ENCODE measurements at regions not wholly inside any gene's neighbourhood (a gene's known extent, or its start where the extent isn't known, plus 50 kb on each side); places are given as distances from the start of the nearest gene placed in this dataset.

GRCh38 chr7:45389073-45389872, 184.9 kb upstream of the ADCY1 start:
- Histone ChIP-seq H3K9me3 (no peaks in the 10 kb centered on the region), H3K36me3 (replicated peaks) (no peaks in the 10 kb centered on the region), H3K27me3 (ENCODE audit: low read depth) (no peaks in the 10 kb centered on the region), H3K4me3 (no peak overlapping the region), H3K4me1 (no peaks in the 10 kb centered on the region)
- in situ Hi-C loops (cut with MboI; ENCODE audit: low sequenced_read_pairs), result no loop called here
- DNase-seq (ENCODE audit: low spot score in 2 of 2), result no peak

GRCh38 chr7:45390180-45390579, 184.0 kb upstream of the ADCY1 start:
- Histone ChIP-seq H3K4me3 (no peak overlapping the region), H3K4me1 (no peaks in the 10 kb centered on the region), H3K27me3 (ENCODE audit: low read depth) (no peaks in the 10 kb centered on the region), H3K36me3 (replicated peaks) (no peaks in the 10 kb centered on the region), H3K9me3 (no peaks in the 10 kb centered on the region)
- no peak for DNase-seq (ENCODE audit: low spot score in 2 of 2)
- in situ Hi-C loops (cut with MboI; ENCODE audit: low sequenced_read_pairs), result no loop called here

- H3K4me3 ChIP-seq, result no peak overlapping the region
- in situ Hi-C loops (cut with MboI; ENCODE audit: low sequenced_read_pairs), result no loop called here
- no peaks in the 10 kb centered on the region for H3K27me3 ChIP-seq (ENCODE audit: low read depth)
- H3K36me3 ChIP-seq (replicated peaks), result no peaks in the 10 kb centered on the region
- H3K9me3 ChIP-seq, result no peaks in the 10 kb centered on the region
- no peak for DNase-seq (ENCODE audit: low spot score in 2 of 2)
- H3K4me1 ChIP-seq, result no peaks in the 10 kb centered on the region
Measured at GRCh38 chr7:45390731-45391130, 183.4 kb upstream of the ADCY1 start.

- Histone ChIP-seq H3K27me3 (ENCODE audit: low read depth) (no peaks in the 10 kb centered on the region), H3K4me1 (no peaks in the 10 kb centered on the region), H3K36me3 (replicated peaks) (no peaks in the 10 kb centered on the region), H3K9me3 (no peaks in the 10 kb centered on the region), H3K4me3 (no peak overlapping the region)
- no peak for DNase-seq (ENCODE audit: low spot score in 2 of 2)
- in situ Hi-C loops (cut with MboI; ENCODE audit: low sequenced_read_pairs), result no loop called here
Measured at GRCh38 chr7:45391618-45392451, 182.3 kb upstream of the ADCY1 start.

- Histone ChIP-seq H3K27me3 (ENCODE audit: low read depth) (no peaks in the 10 kb centered on the region), H3K9me3 (no peaks in the 10 kb centered on the region), H3K4me1 (no peaks in the 10 kb centered on the region), H3K4me3 (no peak overlapping the region), H3K36me3 (replicated peaks) (no peaks in the 10 kb centered on the region)
- no peak for DNase-seq (ENCODE audit: low spot score in 2 of 2)
- in situ Hi-C loops (cut with MboI; ENCODE audit: low sequenced_read_pairs), result no loop called here
Measured at GRCh38 chr7:45394117-45394708, 180.0 kb upstream of the ADCY1 start.

- Histone ChIP-seq H3K27me3 (ENCODE audit: low read depth) (no peaks in the 10 kb centered on the region), H3K36me3 (replicated peaks) (no peaks in the 10 kb centered on the region), H3K4me1 (no peaks in the 10 kb centered on the region), H3K4me3 (no peak overlapping the region), H3K9me3 (no peaks in the 10 kb centered on the region)
- no peak for DNase-seq (ENCODE audit: low spot score in 2 of 2)
- in situ Hi-C loops (cut with MboI; ENCODE audit: low sequenced_read_pairs), result no loop called here
Measured at GRCh38 chr7:45399069-45399468, 175.1 kb upstream of the ADCY1 start.

GRCh38 chr7:45400680-45401079, 173.5 kb upstream of the ADCY1 start:
- no peak for DNase-seq (ENCODE audit: low spot score in 2 of 2)
- no peaks in the 10 kb centered on the region for H3K36me3 ChIP-seq (replicated peaks)
- no peak overlapping the region for H3K4me3 ChIP-seq
- H3K4me1 ChIP-seq, result no peaks in the 10 kb centered on the region
- in situ Hi-C loops (cut with MboI; ENCODE audit: low sequenced_read_pairs), result no loop called here
- no peaks in the 10 kb centered on the region for H3K9me3 ChIP-seq
- no peaks in the 10 kb centered on the region for H3K27me3 ChIP-seq (ENCODE audit: low read depth)

GRCh38 chr7:45401155-45401554, 173.0 kb upstream of the ADCY1 start:
- H3K9me3 ChIP-seq, result no peaks in the 10 kb centered on the region
- in situ Hi-C loops (cut with MboI; ENCODE audit: low sequenced_read_pairs), result no loop called here
- no peak overlapping the region for H3K4me3 ChIP-seq
- H3K4me1 ChIP-seq, result no peaks in the 10 kb centered on the region
- no peak for DNase-seq (ENCODE audit: low spot score in 2 of 2)
- H3K36me3 ChIP-seq (replicated peaks), result no peaks in the 10 kb centered on the region
- H3K27me3 ChIP-seq (ENCODE audit: low read depth), result no peaks in the 10 kb centered on the region

GRCh38 chr7:45401851-45402250, 172.3 kb upstream of the ADCY1 start:
- DNase-seq (ENCODE audit: low spot score in 2 of 2), result no peak
- Histone ChIP-seq H3K27me3 (ENCODE audit: low read depth) (no peaks in the 10 kb centered on the region), H3K9me3 (no peaks in the 10 kb centered on the region), H3K4me1 (no peaks in the 10 kb centered on the region), H3K36me3 (replicated peaks) (no peaks in the 10 kb centered on the region), H3K4me3 (no peak overlapping the region)
- in situ Hi-C loops (cut with MboI; ENCODE audit: low sequenced_read_pairs), result no loop called here

GRCh38 chr7:45402480-45403218, 171.5 kb upstream of the ADCY1 start:
- in situ Hi-C loops (cut with MboI; ENCODE audit: low sequenced_read_pairs), result no loop called here
- Histone ChIP-seq H3K27me3 (ENCODE audit: low read depth) (no peaks in the 10 kb centered on the region), H3K9me3 (no peaks in the 10 kb centered on the region), H3K4me1 (no peaks in the 10 kb centered on the region), H3K36me3 (replicated peaks) (no peaks in the 10 kb centered on the region), H3K4me3 (no peak overlapping the region)
- no peak for DNase-seq (ENCODE audit: low spot score in 2 of 2)

- in situ Hi-C loops (cut with MboI; ENCODE audit: low sequenced_read_pairs), result no loop called here
- DNase-seq (ENCODE audit: low spot score in 2 of 2), result no peak
- Histone ChIP-seq H3K27me3 (ENCODE audit: low read depth) (no peaks in the 10 kb centered on the region), H3K36me3 (replicated peaks) (no peaks in the 10 kb centered on the region), H3K9me3 (no peaks in the 10 kb centered on the region), H3K4me1 (no peaks in the 10 kb centered on the region), H3K4me3 (no peak overlapping the region)
Measured at GRCh38 chr7:45404622-45405021, 169.5 kb upstream of the ADCY1 start.

- in situ Hi-C loops (cut with MboI; ENCODE audit: low sequenced_read_pairs), result no loop called here
- no peaks in the 10 kb centered on the region for H3K4me1 ChIP-seq
- peak in 1 of 2 experiments; percentile 24 for DNase-seq (ENCODE audit: low spot score in 2 of 2)
Measured at GRCh38 chr7:45407730-45408408, 166.3 kb upstream of the ADCY1 start.

GRCh38 chr7:45408409-45408737, 165.8 kb upstream of the ADCY1 start:
- Histone ChIP-seq H3K4me3 (no peak overlapping the region), H3K9me3 (no peaks in the 10 kb centered on the region), H3K36me3 (replicated peaks) (no peaks in the 10 kb centered on the region), H3K27me3 (ENCODE audit: low read depth) (no peaks in the 10 kb centered on the region), H3K4me1 (no peaks in the 10 kb centered on the region)
- no peak for DNase-seq (ENCODE audit: low spot score in 2 of 2)
- in situ Hi-C loops (cut with MboI; ENCODE audit: low sequenced_read_pairs), result no loop called here

More at GRCh38 chr7:45407730-45408408, 166.3 kb upstream of the ADCY1 start:
- H3K27me3 ChIP-seq (ENCODE audit: low read depth), result no peaks in the 10 kb centered on the region
- no peaks in the 10 kb centered on the region for H3K9me3 ChIP-seq
- H3K36me3 ChIP-seq (replicated peaks), result no peaks in the 10 kb centered on the region
- no peak overlapping the region for H3K4me3 ChIP-seq

All from HAP-1 (cell line).